GDM1 (cell line): ENCODE measurements at regions not wholly inside any gene's neighbourhood (a gene's known extent, or its start where the extent isn't known, plus 50 kb on each side); places are given as distances from the start of the nearest gene placed in this dataset.
"Not testable (repeated sequence)": the region's sequence is repeated elsewhere in the genome, so short reads cannot be mapped to it uniquely, and the experiment has no call there.

ENCODE experiments used
- DNase-seq: peaks from one replicate; lab custom pipeline; 2025; lab: John Stamatoyannopoulos, UW

DNA sequence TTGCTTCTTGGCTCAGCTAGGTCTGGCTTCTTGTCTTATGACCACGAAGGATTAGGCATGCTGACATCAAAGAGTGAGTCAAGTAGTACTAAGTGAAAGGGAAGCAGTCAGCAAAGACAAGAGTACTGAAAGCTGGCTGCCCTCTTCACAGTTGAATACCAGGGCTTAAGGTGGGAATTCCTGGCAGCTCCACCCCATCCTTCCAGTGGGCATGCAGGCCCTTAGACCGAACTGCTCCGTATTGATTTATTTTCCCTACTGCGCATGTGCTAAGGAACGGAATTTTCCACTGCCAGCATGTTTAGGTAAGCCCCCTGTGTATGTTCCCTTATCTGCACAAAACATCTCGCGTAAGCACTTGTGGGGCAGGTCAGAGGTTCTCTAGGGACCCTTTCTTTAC lies 2320.1 kb downstream of the ARAP2 start:
- DNase-seq = no peak

- DNase-seq = no peak
These were observed 2319.5 kb downstream of the ARAP2 start for GRCh38 chr4:33924811-33925210.

DNA sequence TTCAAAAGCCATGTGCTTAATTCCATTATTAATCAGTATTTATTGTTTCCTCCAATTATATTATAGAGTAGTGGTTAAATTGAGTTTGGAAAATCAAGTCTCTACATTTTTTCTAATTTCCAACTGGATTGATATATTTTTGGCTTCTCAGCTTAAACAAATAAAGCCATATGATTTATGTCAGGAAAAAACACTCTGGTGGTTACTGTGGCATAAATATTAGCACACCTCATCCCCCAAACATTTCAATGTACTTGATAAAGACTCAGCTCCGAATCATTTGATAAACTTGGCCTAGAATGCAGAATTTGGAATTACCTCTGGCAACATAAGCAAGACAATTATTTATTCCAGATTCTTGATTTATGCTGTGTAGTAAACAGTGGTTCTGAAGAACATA lies 2313.8 kb downstream of the ARAP2 start:
- no peak for DNase-seq

DNA sequence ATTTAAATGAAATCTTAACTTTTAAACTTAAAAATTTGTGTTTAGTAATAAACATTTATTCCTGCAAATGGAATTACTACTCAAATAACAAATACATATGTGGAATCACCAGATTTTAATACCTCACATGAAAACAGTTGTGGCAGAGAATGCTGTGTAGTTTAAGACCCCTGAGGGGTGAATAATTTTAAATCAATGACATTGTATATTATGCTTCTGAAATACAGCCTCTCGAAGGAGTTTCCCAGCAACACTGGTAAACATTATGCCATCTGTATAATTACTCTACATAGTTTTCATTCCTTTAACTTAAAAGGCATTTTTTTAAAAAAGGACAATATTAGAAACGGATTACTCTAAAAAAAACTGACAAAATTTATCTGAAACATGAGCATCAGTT lies 2313.3 kb downstream of the ARAP2 start:
- DNase-seq = no peak

GRCh38 chr4:33940281-33940680 lies 2304.0 kb downstream of the ARAP2 start:
- no peak for DNase-seq

DNA sequence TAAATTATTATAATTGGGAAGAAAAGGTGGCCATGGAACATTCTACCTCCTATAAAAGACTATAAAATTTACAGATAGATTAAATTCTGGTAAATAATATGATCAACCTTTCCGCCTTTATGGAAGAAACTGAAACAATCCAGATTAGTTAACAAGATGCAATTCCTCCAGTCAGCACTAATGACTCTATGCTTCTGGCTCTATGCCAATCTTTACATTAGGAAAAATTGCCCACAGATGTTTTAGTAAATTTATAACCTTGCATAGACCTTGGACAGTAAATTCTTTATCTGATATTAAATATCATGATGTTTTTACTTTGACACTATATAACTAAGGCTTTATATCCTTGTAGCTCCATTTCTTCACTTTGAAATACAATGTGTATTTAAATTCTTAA lies 2302.5 kb downstream of the ARAP2 start:
- no peak for DNase-seq

- no peak for DNase-seq
These were observed 2295.4 kb downstream of the ARAP2 start for GRCh38 chr4:33948921-33949320.

DNA sequence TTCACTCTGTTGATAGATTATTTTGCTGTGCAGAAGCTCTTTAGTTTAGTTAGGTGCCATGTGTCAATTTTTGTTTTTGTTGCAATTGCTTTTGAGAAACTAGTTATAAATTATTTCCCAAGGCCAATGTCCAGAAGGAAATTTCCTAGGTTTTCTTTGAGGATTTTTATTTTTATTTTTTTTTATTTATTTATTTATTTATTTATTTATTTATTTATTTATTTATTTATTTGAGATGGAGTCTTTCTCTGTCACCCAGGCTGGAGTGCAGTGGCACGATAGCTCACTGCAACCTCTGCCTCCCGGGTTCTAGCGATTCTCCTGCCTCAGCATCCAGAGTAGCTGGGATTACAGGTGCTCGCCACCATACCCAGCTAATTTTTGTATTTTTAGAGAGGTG lies 2290.5 kb downstream of the ARAP2 start:
- not testable (repeated sequence) for DNase-seq

DNA sequence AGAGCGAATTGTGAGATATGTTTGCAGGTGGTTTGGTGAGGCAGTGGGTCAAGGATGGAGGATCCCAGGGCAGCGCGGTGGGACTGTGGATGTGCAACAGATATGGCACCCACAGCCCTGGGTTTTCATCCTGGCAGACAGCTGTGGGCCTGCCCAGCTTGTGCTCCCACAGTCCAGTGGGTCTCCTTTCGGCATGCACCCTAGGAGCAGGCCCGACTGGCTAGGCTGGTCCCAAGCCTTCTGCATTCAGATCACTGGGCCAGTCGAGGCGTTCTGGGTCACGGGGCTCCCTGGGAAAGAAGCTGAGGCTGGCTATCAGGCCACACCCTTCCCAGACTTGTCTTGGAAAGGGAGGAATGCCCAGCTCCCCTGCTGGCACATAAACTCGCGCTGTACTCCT lies 2289.6 kb downstream of the ARAP2 start:
- DNase-seq = no peak

GRCh38 chr4:33959519-33959918 lies 2284.8 kb downstream of the ARAP2 start:
- DNase-seq = no peak

GRCh38 chr4:33961761-33962160 lies 2282.6 kb downstream of the ARAP2 start:
- DNase-seq = no peak

GRCh38 chr4:33966808-33967207 lies 2277.5 kb downstream of the ARAP2 start:
- no peak for DNase-seq

DNA sequence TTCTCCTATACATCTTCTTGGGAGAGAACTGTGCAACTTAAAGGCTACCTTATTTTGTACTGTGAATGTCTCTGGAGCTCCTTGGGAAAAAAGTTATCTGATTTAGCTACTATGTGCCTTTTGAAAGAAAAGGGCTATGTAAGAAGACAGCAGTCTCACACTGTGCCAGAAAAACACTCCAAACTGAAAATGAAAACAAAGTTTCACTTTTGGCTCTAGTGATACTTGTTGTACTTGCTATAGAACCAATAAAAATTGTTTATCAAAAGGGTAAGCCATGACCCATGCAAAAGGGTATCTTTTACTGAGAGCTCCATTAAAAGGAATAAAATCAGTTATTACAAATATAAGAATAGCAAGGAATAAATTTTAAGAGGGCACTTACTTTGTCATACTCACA lies 2270.0 kb downstream of the ARAP2 start:
- DNase-seq = no peak

DNA sequence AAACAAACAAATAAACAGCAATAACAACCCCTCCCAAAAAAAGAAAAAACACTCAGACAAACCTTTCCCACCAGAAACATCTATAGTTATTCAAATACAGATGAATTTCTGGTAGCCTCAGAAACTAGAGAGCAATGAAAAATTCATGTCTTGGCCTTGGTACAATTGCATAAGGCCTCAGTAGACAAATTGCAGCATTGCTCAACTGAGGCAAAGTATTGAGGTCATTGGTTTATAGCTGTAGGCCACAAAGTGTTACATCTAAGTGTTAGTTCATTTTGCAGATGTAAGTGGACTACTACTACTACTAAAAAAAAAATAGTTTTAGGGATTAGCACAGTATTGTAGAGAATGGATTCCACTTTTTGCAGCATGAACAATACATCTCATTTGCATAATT lies 2268.3 kb downstream of the ARAP2 start:
- no peak for DNase-seq

DNA sequence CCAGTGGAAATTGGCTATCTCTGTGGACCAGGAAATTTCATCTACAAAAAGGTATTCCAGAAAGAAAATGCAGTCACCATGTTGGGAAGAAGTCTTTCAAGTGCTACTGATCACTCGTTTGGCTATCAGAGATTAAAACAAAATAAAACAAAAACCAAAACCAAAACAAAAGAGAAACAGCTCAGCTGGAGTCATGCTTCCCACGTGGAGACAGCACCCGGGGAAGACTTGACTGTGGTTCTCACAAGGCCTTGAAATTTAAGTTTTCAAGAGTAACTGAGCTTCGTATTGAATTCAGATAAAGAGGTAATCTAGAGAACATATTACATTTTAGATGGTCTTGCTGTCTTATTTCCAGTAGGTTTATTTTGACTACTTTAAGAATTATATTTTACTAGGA lies 2264.5 kb downstream of the ARAP2 start:
- not testable (repeated sequence) for DNase-seq

GRCh38 chr4:33980361-33980760 lies 2264.0 kb downstream of the ARAP2 start:
- DNase-seq = no peak

- DNase-seq = no peak
These were observed 2254.4 kb downstream of the ARAP2 start for GRCh38 chr4:33989820-33990443.

GRCh38 chr4:33996075-33996718 lies 2248.1 kb downstream of the ARAP2 start:
- no peak for DNase-seq

DNA sequence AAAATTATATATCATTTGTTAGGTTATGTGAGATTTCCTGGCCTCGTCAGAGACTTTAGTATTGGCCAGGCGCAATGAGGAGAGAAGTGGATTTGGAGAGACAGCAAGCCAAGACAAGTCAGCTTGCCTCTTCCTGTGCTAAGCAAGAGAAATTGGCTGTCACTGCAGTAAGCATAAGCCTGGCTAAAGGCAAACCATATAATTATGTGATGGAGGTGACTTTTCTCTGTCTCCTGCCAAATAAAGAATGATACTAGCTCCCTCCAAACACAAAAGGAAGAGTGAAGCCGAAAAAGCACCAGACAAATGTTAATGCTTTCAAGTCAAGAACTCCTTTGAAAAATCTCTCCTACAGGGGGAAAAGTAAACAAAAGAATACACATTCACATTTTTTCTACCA lies 2246.0 kb downstream of the ARAP2 start:
- DNase-seq = no peak

DNA sequence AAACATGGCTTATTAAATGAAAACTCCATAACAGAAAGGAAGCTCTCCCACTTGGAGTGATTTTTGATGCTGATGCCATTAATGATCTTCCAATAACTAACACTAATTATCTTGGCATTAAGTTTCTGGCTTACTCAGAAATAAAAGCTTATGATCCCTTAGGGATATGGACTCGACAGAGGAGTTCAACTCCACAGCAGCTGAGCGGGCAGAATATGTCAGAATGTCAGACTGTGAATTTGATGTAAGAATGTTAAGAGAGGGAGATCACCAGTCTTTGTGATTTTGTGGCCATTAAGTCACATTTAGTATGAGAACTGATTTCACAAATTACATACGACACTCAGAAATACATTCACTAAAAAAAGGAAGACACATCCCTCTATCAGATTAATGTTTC lies 2244.0 kb downstream of the ARAP2 start:
- DNase-seq = no peak

DNA sequence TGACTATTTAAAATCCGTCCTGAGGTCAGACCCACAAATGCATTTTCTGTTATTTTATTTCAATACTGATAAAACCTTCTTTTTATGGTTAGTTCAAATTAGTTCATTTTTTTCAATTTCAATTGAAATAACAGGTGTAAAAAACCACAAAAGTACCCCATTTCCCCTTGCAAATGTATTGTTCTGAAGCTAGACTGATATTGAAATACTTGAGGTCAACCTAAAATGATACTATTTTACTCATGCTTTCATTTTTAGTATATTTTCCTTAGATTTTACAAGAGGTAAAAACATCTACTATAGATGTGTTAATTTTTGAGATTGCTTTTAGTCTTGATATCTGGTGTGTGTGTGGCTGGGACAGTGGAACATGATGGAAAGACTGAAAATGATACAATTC lies 2237.8 kb downstream of the ARAP2 start:
- not testable (repeated sequence) for DNase-seq

DNA sequence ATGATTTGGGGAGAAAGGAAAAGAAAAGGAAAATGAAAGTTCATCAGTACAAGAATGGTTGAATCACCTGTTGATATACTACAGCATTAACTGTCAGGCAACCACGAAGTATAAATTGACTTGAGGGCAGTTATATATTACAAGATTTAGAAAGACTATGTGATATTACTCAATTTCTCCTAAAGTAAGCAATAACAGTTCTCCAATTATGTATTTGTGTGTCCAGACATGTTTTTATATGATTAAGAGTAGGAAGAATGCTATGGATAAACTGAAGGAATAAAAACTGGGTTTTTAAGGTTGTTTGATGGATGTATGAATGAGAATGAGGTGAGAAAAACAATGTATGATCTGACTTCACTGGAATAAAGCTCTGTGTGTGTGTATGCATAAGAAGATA lies 2234.4 kb downstream of the ARAP2 start:
- no peak for DNase-seq

DNA sequence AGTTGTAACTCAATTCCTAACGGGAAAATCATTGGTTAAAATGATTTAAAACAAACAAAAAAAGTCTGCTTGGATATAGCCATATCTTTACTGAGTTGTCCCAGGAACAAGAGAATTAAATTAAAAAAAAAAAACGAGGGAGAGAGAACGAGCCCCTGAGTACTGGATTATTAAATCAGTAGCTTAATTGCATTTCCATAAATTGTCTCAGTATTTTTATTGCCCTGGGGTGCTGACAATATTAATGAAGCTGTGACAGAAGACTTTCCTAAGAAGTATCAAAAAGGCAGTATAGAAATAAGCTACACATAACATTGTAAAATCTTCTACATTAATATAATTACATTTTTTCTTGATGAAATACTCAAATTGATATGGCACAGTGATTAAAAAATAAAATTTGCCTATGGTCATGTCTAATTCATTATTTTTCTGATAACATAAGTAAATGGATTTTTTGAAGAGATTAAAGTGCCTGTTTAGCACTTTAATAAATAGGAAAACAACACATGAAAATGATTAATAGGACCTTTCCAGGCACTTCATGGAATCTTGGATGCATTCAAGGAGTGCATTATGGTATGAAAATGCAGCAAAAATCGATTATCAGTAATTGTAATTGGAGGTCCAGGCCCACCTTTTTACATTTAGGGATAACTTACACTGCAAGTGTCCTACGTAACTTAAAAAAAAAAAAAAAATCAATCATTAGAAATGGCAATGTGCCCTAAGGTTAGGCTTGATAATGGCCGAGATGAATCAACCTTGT lies 2233.4 kb downstream of the ARAP2 start:
- DNase-seq = no peak
